ENCODE measurements at regions not wholly inside any gene's neighbourhood (a gene's known extent, or its start where the extent isn't known, plus 50 kb on each side); places are given as distances from the start of the nearest gene placed in this dataset.
"Not testable (repeated sequence)": the region's sequence is repeated elsewhere in the genome, so short reads cannot be mapped to it uniquely, and the experiment has no call there.

DNA sequence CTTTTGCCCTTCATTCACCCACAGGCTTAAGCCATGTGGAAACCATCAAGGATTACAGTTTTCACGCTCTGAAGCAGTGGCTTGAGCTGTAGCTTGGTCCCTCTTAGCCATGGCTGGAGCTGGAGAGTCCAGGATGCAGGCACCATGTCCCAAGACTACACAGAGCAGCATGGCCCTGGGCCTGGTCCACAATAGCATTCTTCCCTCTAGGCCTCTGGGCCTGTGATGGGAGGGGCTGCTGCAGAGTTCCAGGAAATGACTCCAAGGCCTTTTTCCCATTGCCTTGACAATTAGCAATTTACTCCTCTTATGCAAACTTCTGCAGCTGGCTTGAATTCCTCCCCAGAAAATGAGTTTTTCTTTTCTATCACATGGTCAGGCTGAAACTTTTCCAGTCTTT is 211.3 kb downstream of the RERGL start (continued):
- no peak for TF ChIP-seq YY1 (IDR thresholded peaks at IDR 0.05; ENCODE audit: low read depth)

DNA sequence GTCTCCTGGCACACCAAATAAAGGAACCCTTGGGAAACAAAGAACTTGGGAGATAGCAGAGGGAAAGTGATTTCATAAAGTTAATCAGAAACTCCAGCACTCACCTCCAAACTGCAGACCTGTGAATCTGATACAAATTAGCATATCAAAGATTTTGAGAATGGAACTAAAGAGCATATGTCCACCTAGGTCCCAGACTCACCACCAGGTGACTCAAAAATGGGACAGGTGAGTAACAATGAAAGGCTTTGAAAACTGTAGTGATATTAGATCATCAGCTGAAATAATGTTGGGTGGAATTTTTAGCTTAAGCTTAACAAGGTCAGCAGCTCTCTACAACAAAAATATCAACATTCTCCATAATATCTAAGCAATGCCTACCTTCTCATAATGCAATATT is 214.8 kb downstream of the RERGL start:
- no peaks in the 10 kb centered on the region for H3F3A ChIP-seq (replicated peaks; ENCODE audit: insufficient read depth)
- no peaks in the 10 kb centered on the region for H3K27me3 ChIP-seq (ENCODE audit: insufficient read depth)
- ChIA-PET CTCF (interaction anchor here (0.9 kb wide), 1 partner anchor 13 kb away, joined by 3 read pairs; no protein-coding TSS in a partner anchor), POLR2A (no interaction called here)
- H3K4me3 ChIP-seq (ENCODE audit: low read depth in 2 of 2, low read length in 1 of 2), result no peak overlapping the region
- H4K20me1 ChIP-seq (ENCODE audit: insufficient read depth), result no peaks in the 10 kb centered on the region
- H3K9ac ChIP-seq, result no peak overlapping the region
- H3K9me3 ChIP-seq, result no peaks in the 10 kb centered on the region
- TF ChIP-seq RAD21 (IDR thresholded peaks at IDR 0.05; ENCODE audit: low read length) (no peak), MXI1 (IDR thresholded peaks at IDR 0.05; ENCODE audit: low read depth, low read length) (no peak), NFIC (IDR thresholded peaks at IDR 0.05; ENCODE audit: borderline replicate concordance) (no peak), SMC3 (IDR thresholded peaks at IDR 0.05; ENCODE audit: low read depth, low read length) (no peak), POLR2AphosphoS5 (IDR thresholded peaks at IDR 0.05; ENCODE audit: low read depth, low read length) (no peak), SIN3A (IDR thresholded peaks at IDR 0.05; ENCODE audit: borderline replicate concordance, low read depth, low read length) (no peak), JUND (IDR thresholded peaks at IDR 0.05) (no peak), RXRA (IDR thresholded peaks at IDR 0.05; ENCODE audit: borderline replicate concordance, low read depth) (no peak), RFX5 (IDR thresholded peaks at IDR 0.05; ENCODE audit: low read length) (no peak), FOXM1 (IDR thresholded peaks at IDR 0.05; ENCODE audit: low read depth) (no peak)
- TF ChIP-seq, protein P1, sequence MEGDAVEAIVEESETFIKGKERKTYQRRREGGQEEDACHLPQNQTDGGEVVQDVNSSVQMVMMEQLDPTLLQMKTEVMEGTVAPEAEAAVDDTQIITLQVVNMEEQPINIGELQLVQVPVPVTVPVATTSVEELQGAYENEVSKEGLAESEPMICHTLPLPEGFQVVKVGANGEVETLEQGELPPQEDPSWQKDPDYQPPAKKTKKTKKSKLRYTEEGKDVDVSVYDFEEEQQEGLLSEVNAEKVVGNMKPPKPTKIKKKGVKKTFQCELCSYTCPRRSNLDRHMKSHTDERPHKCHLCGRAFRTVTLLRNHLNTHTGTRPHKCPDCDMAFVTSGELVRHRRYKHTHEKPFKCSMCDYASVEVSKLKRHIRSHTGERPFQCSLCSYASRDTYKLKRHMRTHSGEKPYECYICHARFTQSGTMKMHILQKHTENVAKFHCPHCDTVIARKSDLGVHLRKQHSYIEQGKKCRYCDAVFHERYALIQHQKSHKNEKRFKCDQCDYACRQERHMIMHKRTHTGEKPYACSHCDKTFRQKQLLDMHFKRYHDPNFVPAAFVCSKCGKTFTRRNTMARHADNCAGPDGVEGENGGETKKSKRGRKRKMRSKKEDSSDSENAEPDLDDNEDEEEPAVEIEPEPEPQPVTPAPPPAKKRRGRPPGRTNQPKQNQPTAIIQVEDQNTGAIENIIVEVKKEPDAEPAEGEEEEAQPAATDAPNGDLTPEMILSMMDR (IDR thresholded peaks at IDR 0.05), result no peak
- TF ChIP-seq, protein P2, sequence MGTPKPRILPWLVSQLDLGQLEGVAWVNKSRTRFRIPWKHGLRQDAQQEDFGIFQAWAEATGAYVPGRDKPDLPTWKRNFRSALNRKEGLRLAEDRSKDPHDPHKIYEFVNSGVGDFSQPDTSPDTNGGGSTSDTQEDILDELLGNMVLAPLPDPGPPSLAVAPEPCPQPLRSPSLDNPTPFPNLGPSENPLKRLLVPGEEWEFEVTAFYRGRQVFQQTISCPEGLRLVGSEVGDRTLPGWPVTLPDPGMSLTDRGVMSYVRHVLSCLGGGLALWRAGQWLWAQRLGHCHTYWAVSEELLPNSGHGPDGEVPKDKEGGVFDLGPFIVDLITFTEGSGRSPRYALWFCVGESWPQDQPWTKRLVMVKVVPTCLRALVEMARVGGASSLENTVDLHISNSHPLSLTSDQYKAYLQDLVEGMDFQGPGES (IDR thresholded peaks at IDR 0.05; ENCODE audit: low read depth, low read length), result no peak
- H3K4me1 ChIP-seq (ENCODE audit: control insufficient read depth in 1 of 2, insufficient read depth in 2 of 2, low read depth in 1 of 2, low read length in 1 of 2), result no peaks in the 10 kb centered on the region
- peaks cover 4% of the 10 kb centered on the region for H3K9me2 ChIP-seq
- no peaks in the 10 kb centered on the region for H3K79me2 ChIP-seq (ENCODE audit: insufficient read depth)
- H3K4me2 ChIP-seq, result no peak overlapping the region
- H2AFZ ChIP-seq (ENCODE audit: low read depth), result no peak overlapping the region
- H3K27ac ChIP-seq (ENCODE audit: low read depth in 2 of 2, low read length in 1 of 2), result no peak overlapping the region
- no peak for DNase-seq
- H3K36me3 ChIP-seq (replicated peaks in 1 of 2; ENCODE audit: control insufficient read depth in 1 of 2, insufficient read depth in 2 of 2, low read length in 1 of 2), result no peaks in the 10 kb centered on the region

DNA sequence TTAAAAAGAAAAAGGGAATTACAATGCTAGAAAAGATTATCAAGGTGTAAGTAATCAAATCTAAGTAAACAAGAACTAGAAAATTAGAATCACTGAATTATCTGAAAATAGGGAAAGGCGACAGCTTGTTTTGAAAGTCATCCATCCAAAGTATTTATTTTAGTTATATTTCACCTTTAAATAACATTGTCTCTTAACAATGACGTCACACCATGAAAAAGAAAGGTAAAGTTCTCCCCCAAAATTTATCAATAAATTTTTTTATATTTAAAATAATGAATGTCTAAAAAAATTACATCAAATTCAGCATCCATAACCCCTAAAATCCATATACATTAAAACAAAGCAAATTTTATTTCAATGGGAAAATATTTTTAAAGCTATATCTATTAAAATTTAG is 223.2 kb downstream of the RERGL start:
- H3K27ac ChIP-seq (ENCODE audit: low read depth in 2 of 2, low read length in 1 of 2), result no peak overlapping the region
- no peak overlapping the region for H3K9ac ChIP-seq
- no peaks in the 10 kb centered on the region for H3K36me3 ChIP-seq (replicated peaks in 1 of 2; ENCODE audit: control insufficient read depth in 1 of 2, insufficient read depth in 2 of 2, low read length in 1 of 2)
- no peaks in the 10 kb centered on the region for H3F3A ChIP-seq (replicated peaks; ENCODE audit: insufficient read depth)
- H3K9me3 ChIP-seq, result no peaks in the 10 kb centered on the region
- no peaks in the 10 kb centered on the region for H3K79me2 ChIP-seq (ENCODE audit: insufficient read depth)
- DNase-seq, result no peak
- H3K9me2 ChIP-seq, result no peaks in the 10 kb centered on the region; the same call in 1 of the 2 replicates
- ChIA-PET CTCF (no interaction called here), POLR2A (no interaction called here)
- WGBS (ENCODE audit: low lambda C conversion rate), result 5% methylated on average over 2 of the region's 2 CpGs
- H3K27me3 ChIP-seq (ENCODE audit: insufficient read depth), result no peaks in the 10 kb centered on the region; the same call in 1 of the 2 replicates
- H3K4me1 ChIP-seq (ENCODE audit: control insufficient read depth in 1 of 2, insufficient read depth in 2 of 2, low read depth in 1 of 2, low read length in 1 of 2), result no peaks in the 10 kb centered on the region
- TF ChIP-seq, protein P3, sequence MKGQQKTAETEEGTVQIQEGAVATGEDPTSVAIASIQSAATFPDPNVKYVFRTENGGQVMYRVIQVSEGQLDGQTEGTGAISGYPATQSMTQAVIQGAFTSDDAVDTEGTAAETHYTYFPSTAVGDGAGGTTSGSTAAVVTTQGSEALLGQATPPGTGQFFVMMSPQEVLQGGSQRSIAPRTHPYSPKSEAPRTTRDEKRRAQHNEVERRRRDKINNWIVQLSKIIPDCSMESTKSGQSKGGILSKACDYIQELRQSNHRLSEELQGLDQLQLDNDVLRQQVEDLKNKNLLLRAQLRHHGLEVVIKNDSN (IDR thresholded peaks at IDR 0.05; ENCODE audit: borderline replicate concordance, low read depth), result no peak
- TF ChIP-seq SIN3A (IDR thresholded peaks at IDR 0.05; ENCODE audit: borderline replicate concordance, low read depth, low read length), result no peak
- no peak for TF ChIP-seq RFX5 (IDR thresholded peaks at IDR 0.05; ENCODE audit: low read length)
- TF ChIP-seq GATA2 (CRISPR knock-in tag; IDR thresholded peaks at IDR 0.05), result no peak
- TF ChIP-seq, protein P4, sequence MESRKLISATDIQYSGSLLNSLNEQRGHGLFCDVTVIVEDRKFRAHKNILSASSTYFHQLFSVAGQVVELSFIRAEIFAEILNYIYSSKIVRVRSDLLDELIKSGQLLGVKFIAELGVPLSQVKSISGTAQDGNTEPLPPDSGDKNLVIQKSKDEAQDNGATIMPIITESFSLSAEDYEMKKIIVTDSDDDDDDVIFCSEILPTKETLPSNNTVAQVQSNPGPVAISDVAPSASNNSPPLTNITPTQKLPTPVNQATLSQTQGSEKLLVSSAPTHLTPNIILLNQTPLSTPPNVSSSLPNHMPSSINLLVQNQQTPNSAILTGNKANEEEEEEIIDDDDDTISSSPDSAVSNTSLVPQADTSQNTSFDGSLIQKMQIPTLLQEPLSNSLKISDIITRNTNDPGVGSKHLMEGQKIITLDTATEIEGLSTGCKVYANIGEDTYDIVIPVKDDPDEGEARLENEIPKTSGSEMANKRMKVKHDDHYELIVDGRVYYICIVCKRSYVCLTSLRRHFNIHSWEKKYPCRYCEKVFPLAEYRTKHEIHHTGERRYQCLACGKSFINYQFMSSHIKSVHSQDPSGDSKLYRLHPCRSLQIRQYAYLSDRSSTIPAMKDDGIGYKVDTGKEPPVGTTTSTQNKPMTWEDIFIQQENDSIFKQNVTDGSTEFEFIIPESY (IDR thresholded peaks at IDR 0.05; ENCODE audit: borderline replicate concordance, low read depth), result no peak
- TF ChIP-seq ELF1 (IDR thresholded peaks at IDR 0.05), result no peak
- H3K4me3 ChIP-seq (ENCODE audit: low read depth in 2 of 2, low read length in 1 of 2), result no peak overlapping the region
- H2AFZ ChIP-seq (ENCODE audit: low read depth), result no peak overlapping the region
- H3K4me2 ChIP-seq, result no peak overlapping the region
- no peaks in the 10 kb centered on the region for H4K20me1 ChIP-seq (ENCODE audit: insufficient read depth)

DNA sequence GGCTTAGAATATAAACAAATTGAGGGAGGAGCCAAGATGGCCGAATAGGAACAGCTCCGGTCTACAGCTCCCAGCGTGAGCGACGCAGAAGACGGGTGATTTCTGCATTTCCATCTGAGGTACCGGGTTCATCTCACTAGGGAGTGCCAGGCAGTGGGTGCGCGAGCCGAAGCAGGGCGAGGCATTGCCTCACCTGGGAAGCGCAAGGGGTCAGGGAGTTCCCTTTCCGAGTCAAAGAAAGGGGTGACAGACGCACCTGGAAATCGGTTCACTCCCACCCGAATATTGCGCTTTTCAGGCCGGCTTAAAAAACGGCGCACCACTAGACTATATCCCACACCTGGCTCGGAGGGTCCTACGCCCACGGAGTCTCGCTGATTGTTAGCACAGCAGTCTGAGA is 234.4 kb downstream of the RERGL start:
- H3F3A ChIP-seq (replicated peaks; ENCODE audit: insufficient read depth); H2AFZ ChIP-seq (ENCODE audit: low read depth); H3K9me2 ChIP-seq; H3K9ac ChIP-seq; H4K20me1 ChIP-seq (ENCODE audit: insufficient read depth); H3K36me3 ChIP-seq (replicated peaks in 1 of 2; ENCODE audit: control insufficient read depth in 1 of 2, insufficient read depth in 2 of 2, low read length in 1 of 2); H3K27me3 ChIP-seq (ENCODE audit: insufficient read depth); H3K79me2 ChIP-seq (ENCODE audit: insufficient read depth); H3K27ac ChIP-seq (ENCODE audit: low read depth in 2 of 2, low read length in 1 of 2); H3K4me3 ChIP-seq (ENCODE audit: low read depth in 2 of 2, low read length in 1 of 2); H3K4me2 ChIP-seq; H3K4me1 ChIP-seq (ENCODE audit: control insufficient read depth in 1 of 2, insufficient read depth in 2 of 2, low read depth in 1 of 2, low read length in 1 of 2); CTCF ChIA-PET; DNase-seq; POLR2A ChIA-PET; H3K9me3 ChIP-seq: not testable (repeated sequence)
- WGBS (ENCODE audit: low lambda C conversion rate), result 40% methylated on average over 24 of the region's 24 CpGs
